Lung (tissue), 11 donors: ENCODE measurements at regions not wholly inside any gene's neighbourhood (a gene's known extent, or its start where the extent isn't known, plus 50 kb on each side); places are given as distances from the start of the nearest gene placed in this dataset.

Experiments
- ATAC-seq: fragments of 200-7000 bp; cut with Tn5 transposase; one replicate; pipeline ENCODE4 v1.9.1; 2020; ENCODE audit warnings: moderate number of reproducible peaks; ENCODE audit not compliant: insufficient read depth, low FRiP score
- DNase-seq, 3 donors: peaks; one replicate each; pipeline ENCODE4 v3.0.0-alpha.2; 2013 to 2017
- H3K27ac ChIP-seq, 2 donors: one replicate each; pipeline ENCODE4 v1.5.1; 2013; ENCODE audit warnings: mild to moderate bottlenecking in 2 of 2, moderate library complexity in 2 of 2, control low read depth in 1 of 2, inconsistent platforms in 1 of 2, low read depth in 1 of 2, low read length in 1 of 2
- H3K27me3 ChIP-seq, 3 donors: one replicate each; pipeline ENCODE4 v1.5.1; 2013; ENCODE audit warnings: low read length in 2 of 3; ENCODE audit not compliant: control insufficient read depth in 3 of 3, insufficient read depth in 3 of 3
- H3K36me3 ChIP-seq, 4 donors: one replicate each; pipeline ENCODE4 v1.5.1; 2013; ENCODE audit warnings: low read length in 4 of 4, mild to moderate bottlenecking in 1 of 4, moderate library complexity in 1 of 4; ENCODE audit not compliant: control insufficient read depth in 4 of 4, insufficient read depth in 4 of 4
- H3K4me1 ChIP-seq, 5 donors: one replicate each; pipeline ENCODE4 v1.5.1; 2013; ENCODE audit warnings: low read length in 5 of 5, mild to moderate bottlenecking in 2 of 5, moderate library complexity in 1 of 5; ENCODE audit not compliant: control insufficient read depth in 5 of 5, insufficient read depth in 5 of 5
- H3K4me3 ChIP-seq: one replicate; pipeline ENCODE4 v1.5.1; 2013; ENCODE audit warnings: mild to moderate bottlenecking, control low read depth, moderate library complexity
- H3K9ac ChIP-seq, 2 donors: one replicate each; pipeline ENCODE4 v1.5.1; 2013; ENCODE audit warnings: low read length in 2 of 2, control low read depth in 1 of 2; ENCODE audit not compliant: insufficient read depth in 1 of 2
- H3K9me3 ChIP-seq, 4 donors: one replicate each; pipeline ENCODE4 v1.5.1; 2013; ENCODE audit warnings: low read length in 3 of 4, mild to moderate bottlenecking in 1 of 4, moderate library complexity in 1 of 4; ENCODE audit not compliant: control insufficient read depth in 4 of 4, insufficient read depth in 3 of 4
- CTCF ChIP-seq: IDR thresholded peaks from 2 replicates; pipeline ENCODE4 v1.5.1; 2012; ENCODE audit warnings: mild to moderate bottlenecking; ENCODE audit errors: control extremely low read depth, extremely low read depth
- WGBS, 2 donors: extraction: QIAGEN DNeasy Blood & Tissue Kit; methylation state at CpG; one replicate each; pipeline ENCODE4 v1.1.7; 2013; 5-methylcytosine and 5-hydroxymethylcytosine counted together
- donor health status: control.
- donor health status: control.
- donor health status: Bipolar disorder and iron deficiency.
- donor health status: healthy.
- donor health status: DM: yes; HTN: yes; CAD: no.

- Histone ChIP-seq H3K4me3 (no peak overlapping the region), H3K9ac (no peak overlapping the region), H3K9me3 (peaks cover 0 to 3% (median 0%) of the 10 kb centered on the region in 4 donors), H3K27ac (no peak overlapping the region), H3K4me1 (no peaks in the 10 kb centered on the region), H3K36me3 (no peaks in the 10 kb centered on the region), H3K27me3 (no peaks in the 10 kb centered on the region)
- WGBS, 2 donors: 76 to 83% methylated on average over 2 of the region's 2 CpGs
- no peak for ATAC-seq
- TF ChIP-seq CTCF: no peak
- DNase-seq: no peak
Observed at GRCh38 chr2:49359721-49360406, 205.5 kb upstream of the FSHR start.

DNA sequence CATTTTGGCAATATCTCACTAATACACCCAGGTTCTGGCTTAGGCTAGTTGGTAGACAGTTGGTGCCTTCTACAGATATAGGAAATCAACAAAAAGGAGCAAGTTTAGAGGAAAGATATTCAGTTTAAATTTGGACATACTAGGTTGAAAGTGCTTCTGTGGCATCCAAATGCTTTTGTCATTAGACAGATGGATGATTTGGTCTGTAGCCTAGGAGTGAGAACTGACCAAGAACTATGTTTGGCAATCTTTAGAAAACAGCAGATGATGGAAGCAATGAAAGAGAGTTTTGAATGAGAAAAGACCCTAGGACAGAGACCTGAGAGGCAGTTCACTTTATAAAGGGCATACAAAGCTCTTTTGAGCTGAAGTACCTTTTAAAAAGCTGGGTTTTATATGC is 201.3 kb upstream of the FSHR start:
- DNase-seq (no peak), ATAC-seq (no peak)
- H3K27me3 ChIP-seq: no peaks in the 10 kb centered on the region
- no peaks in the 10 kb centered on the region for H3K4me1 ChIP-seq
- no peak overlapping the region for H3K9ac ChIP-seq
- TF ChIP-seq CTCF: no peak
- no peaks in the 10 kb centered on the region for H3K36me3 ChIP-seq
- H3K4me3 ChIP-seq: no peak overlapping the region
- H3K9me3 ChIP-seq: no peaks in the 10 kb centered on the region
- no peak overlapping the region for H3K27ac ChIP-seq

- no peaks in the 10 kb centered on the region for H3K36me3 ChIP-seq
- no peak for TF ChIP-seq CTCF
- H3K9ac ChIP-seq: no peak overlapping the region
- no peak for ATAC-seq
- H3K9me3 ChIP-seq: no peaks in the 10 kb centered on the region
- DNase-seq: peak in 1 of 3 donors; percentile 4
- no peak overlapping the region for H3K27ac ChIP-seq
- no peaks in the 10 kb centered on the region for H3K27me3 ChIP-seq
- 40 to 45% methylated on average over 4 of the region's 4 CpGs for WGBS, 2 donors
- H3K4me1 ChIP-seq: no peaks in the 10 kb centered on the region
- no peak overlapping the region for H3K4me3 ChIP-seq
Observed at GRCh38 chr2:49351560-49351959, 197.2 kb upstream of the FSHR start.

- no peak for DNase-seq
- no peak for TF ChIP-seq CTCF
- no peak overlapping the region for H3K27ac ChIP-seq
- H3K9ac ChIP-seq: no peak overlapping the region
- no peak overlapping the region for H3K4me3 ChIP-seq
- ATAC-seq: no peak
- H3K4me1 ChIP-seq: no peaks in the 10 kb centered on the region
- WGBS, 2 donors: 85 to 89% methylated on average over 3 of the region's 3 CpGs
- no peaks in the 10 kb centered on the region for H3K9me3 ChIP-seq
- H3K27me3 ChIP-seq: no peaks in the 10 kb centered on the region
- H3K36me3 ChIP-seq: no peaks in the 10 kb centered on the region
Observed at GRCh38 chr2:49343638-49344037, 189.3 kb upstream of the FSHR start.
